Effector memory CD8-positive, alpha-beta T cell (primary cell): ENCODE measurements at regions not wholly inside any gene's neighbourhood (a gene's known extent, or its start where the extent isn't known, plus 50 kb on each side); places are given as distances from the start of the nearest gene placed in this dataset.
"Not testable (repeated sequence)": the region's sequence is repeated elsewhere in the genome, so short reads cannot be mapped to it uniquely, and the experiment has no call there.

Experiments used
- ATAC-seq: fragments of 150-1000 bp; cut with Tn5 transposase; replicated peaks from 2 replicates; pipeline ENCODE4 v1.10.0; 2021; ENCODE audit warnings: mild to moderate bottlenecking, moderate library complexity
- DNase-seq, 3 experiments: peaks; one replicate each; pipeline ENCODE4 v3.0.0; 2021
- H3K27ac Mint-ChIP-seq, 2 donors: one replicate each; pipeline ENCODE4 v1.8.0; 2022; ENCODE audit warnings: mild to moderate bottlenecking in 2 of 2, mixed read lengths in 2 of 2, moderate library complexity in 2 of 2
- H3K27me3 Mint-ChIP-seq, 2 donors: one replicate each; pipeline ENCODE4 v1.8.0; 2022; ENCODE audit warnings: mixed read lengths in 2 of 2
- H3K36me3 Mint-ChIP-seq: one replicate; pipeline ENCODE4 v1.8.0; 2022; ENCODE audit warnings: mild to moderate bottlenecking, moderate library complexity, mixed read lengths; ENCODE audit not compliant: insufficient read depth
- H3K4me1 Mint-ChIP-seq, 2 donors: one replicate each; pipeline ENCODE4 v1.8.0; 2022; ENCODE audit warnings: low read depth in 2 of 2, mixed read lengths in 2 of 2
- H3K4me3 Mint-ChIP-seq, 2 donors: one replicate each; pipeline ENCODE4 v1.8.0; 2022; ENCODE audit warnings: mild to moderate bottlenecking in 2 of 2, mixed read lengths in 2 of 2, moderate library complexity in 2 of 2
- H3K9me3 Mint-ChIP-seq, 2 donors: one replicate each; pipeline ENCODE4 v1.8.0; 2022; ENCODE audit warnings: mixed read lengths in 2 of 2

GRCh38 chr1:146645978-146646604 lies 292.0 kb upstream of the NBPF12 start:
- not testable (repeated sequence) for H3K27ac Mint-ChIP-seq, H3K4me1 Mint-ChIP-seq, H3K36me3 Mint-ChIP-seq, H3K9me3 Mint-ChIP-seq, H3K27me3 Mint-ChIP-seq, ATAC-seq, H3K4me3 Mint-ChIP-seq, DNase-seq

DNA sequence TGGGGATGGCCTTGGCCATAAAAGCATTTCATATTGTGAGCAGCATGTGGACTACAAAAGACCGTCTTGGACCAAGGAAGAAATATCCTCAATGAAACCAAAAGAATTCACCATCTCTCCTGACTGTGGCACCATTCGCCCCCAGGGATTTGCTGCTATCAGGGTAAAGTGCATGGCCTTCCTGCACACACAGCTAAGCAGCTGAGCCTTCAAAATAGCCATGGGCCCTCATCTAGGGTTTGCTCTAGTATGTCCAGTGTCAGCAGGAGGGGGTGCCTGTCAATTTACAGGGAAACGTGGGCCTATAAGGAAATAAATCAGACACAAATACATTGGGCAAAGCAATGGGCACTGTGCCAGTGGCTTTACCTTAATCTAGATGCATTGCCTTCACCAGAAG lies 296.6 kb upstream of the NBPF12 start:
- not testable (repeated sequence) for ATAC-seq, H3K36me3 Mint-ChIP-seq, H3K9me3 Mint-ChIP-seq, H3K4me1 Mint-ChIP-seq, H3K27ac Mint-ChIP-seq, DNase-seq, H3K4me3 Mint-ChIP-seq
- peaks cover 6 to 11% of the 10 kb centered on the region in 2 donors for H3K27me3 Mint-ChIP-seq

DNA sequence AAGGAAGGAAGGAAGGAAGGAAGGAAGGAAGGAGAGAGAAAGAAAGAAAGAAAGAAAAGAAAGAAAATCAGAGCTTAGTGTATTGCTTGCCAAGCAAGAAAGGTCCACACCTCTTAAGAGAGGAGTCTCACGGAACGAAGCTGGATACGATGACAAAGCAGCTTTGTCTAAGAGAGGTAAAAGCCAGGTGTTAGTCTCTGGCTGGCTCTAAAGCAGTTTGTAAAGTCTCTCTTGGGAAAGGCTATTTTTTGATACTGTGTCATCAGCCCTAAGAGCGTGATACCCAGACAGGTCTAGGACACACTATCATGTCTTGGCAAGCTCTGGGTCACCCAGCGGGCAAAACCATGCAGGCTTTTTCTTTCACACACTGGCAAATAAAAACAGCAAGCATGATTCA lies 297.5 kb upstream of the NBPF12 start:
- not testable (repeated sequence) for H3K4me3 Mint-ChIP-seq, H3K9me3 Mint-ChIP-seq, DNase-seq, H3K36me3 Mint-ChIP-seq, H3K27ac Mint-ChIP-seq, H3K4me1 Mint-ChIP-seq, ATAC-seq
- peaks cover 7 to 13% of the 10 kb centered on the region in 2 donors for H3K27me3 Mint-ChIP-seq

DNA sequence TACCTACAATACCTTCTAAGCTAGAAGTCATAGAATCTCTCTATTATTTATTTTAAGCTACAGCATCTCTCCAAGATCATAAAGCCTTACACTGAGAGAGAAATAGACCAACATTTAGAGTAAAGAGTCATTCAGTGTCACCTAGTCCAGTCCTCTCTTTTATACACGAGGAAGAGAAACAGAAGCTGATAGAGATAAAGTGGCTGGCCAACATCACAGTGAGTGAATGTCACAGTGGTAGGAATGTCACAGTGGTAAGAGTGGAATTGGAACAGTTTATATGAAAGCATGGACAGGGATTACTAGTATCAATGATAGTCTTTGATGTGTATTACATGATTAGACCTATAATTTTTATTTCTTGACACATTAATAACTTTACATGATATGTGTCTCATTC lies 307.8 kb upstream of the NBPF12 start:
- H3K36me3 Mint-ChIP-seq, ATAC-seq, H3K4me1 Mint-ChIP-seq, H3K4me3 Mint-ChIP-seq, H3K27ac Mint-ChIP-seq, DNase-seq, H3K9me3 Mint-ChIP-seq, H3K27me3 Mint-ChIP-seq: not testable (repeated sequence)

DNA sequence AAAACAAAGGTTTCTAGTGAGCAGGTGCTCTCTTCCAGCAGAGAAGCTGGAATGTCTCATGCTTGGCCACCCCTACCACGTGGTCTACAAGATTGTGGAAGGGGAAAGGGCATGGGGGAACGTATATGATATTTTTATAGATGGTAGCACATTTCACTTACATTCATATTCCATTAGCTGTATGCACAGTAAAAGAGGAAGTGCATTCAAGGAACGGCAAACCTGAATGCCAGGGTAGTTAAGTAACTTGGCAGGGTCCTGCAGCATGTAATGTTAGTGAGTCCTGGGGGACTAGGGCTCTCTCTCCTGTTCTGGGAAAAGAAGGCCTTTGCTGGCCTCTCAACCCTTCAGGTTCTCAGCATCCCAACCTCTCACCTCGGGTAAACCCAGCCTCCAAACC lies 319.5 kb upstream of the NBPF12 start:
- not testable (repeated sequence) for DNase-seq, H3K4me3 Mint-ChIP-seq, H3K27ac Mint-ChIP-seq, H3K36me3 Mint-ChIP-seq, ATAC-seq, H3K4me1 Mint-ChIP-seq, H3K9me3 Mint-ChIP-seq, H3K27me3 Mint-ChIP-seq

DNA sequence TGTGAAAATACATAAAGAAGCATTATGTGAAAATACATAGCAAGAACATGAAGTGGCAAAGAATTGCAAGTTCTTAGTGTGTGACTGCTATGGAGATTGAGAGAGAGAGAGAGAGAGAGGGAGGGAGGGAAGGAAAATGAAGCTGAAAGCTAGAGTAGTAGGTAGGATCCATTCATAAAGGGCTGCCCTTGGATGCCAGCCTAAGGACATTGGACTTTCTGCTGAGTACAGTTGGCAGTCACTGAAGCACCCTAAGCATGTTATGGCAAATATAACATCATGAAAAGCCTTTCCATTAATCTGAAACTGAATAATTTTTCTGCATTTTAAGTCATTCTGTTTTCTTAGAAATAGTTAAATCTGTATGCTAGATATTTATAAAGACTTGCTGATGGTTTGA lies 333.4 kb upstream of the NBPF12 start:
- H3K4me3 Mint-ChIP-seq, H3K27ac Mint-ChIP-seq, H3K36me3 Mint-ChIP-seq, H3K9me3 Mint-ChIP-seq, H3K4me1 Mint-ChIP-seq, ATAC-seq, DNase-seq: not testable (repeated sequence)
- peaks cover 7 to 13% of the 10 kb centered on the region in 2 donors for H3K27me3 Mint-ChIP-seq

DNA sequence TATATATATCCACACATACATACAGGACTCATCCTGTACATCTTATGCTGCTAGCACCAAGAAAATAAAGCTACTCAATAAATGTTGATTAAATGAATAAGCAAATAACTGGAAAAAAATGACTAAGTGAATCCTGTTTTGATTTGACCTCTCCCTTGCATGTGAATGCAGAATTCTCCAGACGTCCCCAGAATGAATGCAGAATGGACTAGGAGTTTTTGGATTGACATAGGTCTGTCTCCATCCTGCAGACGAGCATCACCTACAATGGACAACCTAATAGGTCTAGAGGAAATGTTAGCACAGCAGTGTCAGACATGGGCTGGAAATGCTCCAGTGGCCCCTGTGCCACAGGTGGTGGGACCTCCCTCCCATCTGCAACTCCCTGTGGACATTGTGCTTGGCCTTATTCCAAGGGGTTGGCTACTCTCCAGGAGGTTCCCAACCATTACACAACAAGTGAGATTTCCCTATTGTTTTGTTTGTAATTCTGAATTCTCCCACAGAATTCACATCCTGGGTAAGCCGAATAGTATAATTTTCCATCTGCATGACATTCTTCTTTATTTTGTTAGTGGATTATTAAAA lies 337.3 kb upstream of the NBPF12 start:
- not testable (repeated sequence) for H3K9me3 Mint-ChIP-seq, H3K4me3 Mint-ChIP-seq, H3K36me3 Mint-ChIP-seq, DNase-seq, H3K27ac Mint-ChIP-seq, H3K4me1 Mint-ChIP-seq, ATAC-seq
- peaks cover 7 to 13% of the 10 kb centered on the region in 2 donors for H3K27me3 Mint-ChIP-seq

DNA sequence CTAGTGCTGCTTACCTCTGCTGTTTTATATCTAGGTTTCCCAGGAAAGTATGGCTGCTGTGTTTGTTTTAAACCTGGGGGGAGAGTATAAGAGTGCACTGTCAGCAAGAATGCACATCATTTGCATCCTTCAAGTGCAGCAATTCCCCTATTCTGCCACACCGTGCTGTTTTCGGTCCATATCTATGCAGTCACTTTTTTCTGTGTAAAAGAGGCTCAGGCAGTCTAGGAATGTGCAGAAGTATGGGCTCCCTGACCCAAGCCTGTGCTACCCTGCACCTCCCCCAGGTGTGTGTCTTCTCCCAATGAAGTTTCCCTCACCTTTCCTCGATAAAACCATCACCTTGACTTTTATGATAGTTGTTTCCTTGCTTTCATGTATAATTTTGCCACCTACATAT lies 338.2 kb upstream of the NBPF12 start:
- not testable (repeated sequence) for H3K4me1 Mint-ChIP-seq, H3K27ac Mint-ChIP-seq, DNase-seq, H3K9me3 Mint-ChIP-seq, ATAC-seq, H3K4me3 Mint-ChIP-seq, H3K36me3 Mint-ChIP-seq
- peaks cover 7 to 13% of the 10 kb centered on the region in 2 donors for H3K27me3 Mint-ChIP-seq

- not testable (repeated sequence) for H3K36me3 Mint-ChIP-seq, ATAC-seq, DNase-seq, H3K4me1 Mint-ChIP-seq, H3K9me3 Mint-ChIP-seq, H3K4me3 Mint-ChIP-seq, H3K27ac Mint-ChIP-seq
- H3K27me3 Mint-ChIP-seq = peaks cover 5 to 17% of the 10 kb centered on the region in 2 donors
Observed at GRCh38 chr1:146581229-146581628, 352.4 kb upstream of the NOTCH2NLA start.

DNA sequence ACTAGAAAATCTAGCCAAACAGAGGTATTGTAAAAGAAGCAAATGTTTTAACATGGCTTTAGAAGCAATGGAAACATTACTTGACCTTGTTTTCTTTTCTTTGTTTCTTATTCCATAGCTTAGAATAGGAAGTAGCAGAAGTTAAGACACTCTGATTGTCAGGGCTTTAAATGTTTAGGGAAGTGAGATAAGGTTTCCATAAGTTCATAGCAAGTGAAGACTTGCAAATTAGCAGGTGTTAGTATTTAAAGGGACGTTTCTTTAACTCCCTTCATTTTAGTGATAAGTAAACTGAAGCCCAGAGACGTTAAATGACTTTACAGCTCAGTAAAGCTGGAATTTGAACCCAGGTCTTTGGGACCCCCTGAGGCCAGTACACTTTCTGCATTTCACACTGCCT lies 338.7 kb upstream of the NOTCH2NLA start:
- H3K27me3 Mint-ChIP-seq, H3K27ac Mint-ChIP-seq, H3K4me1 Mint-ChIP-seq, DNase-seq, H3K36me3 Mint-ChIP-seq, H3K9me3 Mint-ChIP-seq, H3K4me3 Mint-ChIP-seq, ATAC-seq: not testable (repeated sequence)

GRCh38 chr1:146558032-146558431 lies 329.2 kb upstream of the NOTCH2NLA start:
- H3K4me3 Mint-ChIP-seq, DNase-seq, H3K9me3 Mint-ChIP-seq, H3K27ac Mint-ChIP-seq, H3K4me1 Mint-ChIP-seq, H3K36me3 Mint-ChIP-seq, ATAC-seq, H3K27me3 Mint-ChIP-seq: not testable (repeated sequence)

GRCh38 chr1:146556405-146556804 lies 327.6 kb upstream of the NOTCH2NLA start:
- H3K27me3 Mint-ChIP-seq, DNase-seq, ATAC-seq, H3K4me3 Mint-ChIP-seq, H3K4me1 Mint-ChIP-seq, H3K9me3 Mint-ChIP-seq, H3K27ac Mint-ChIP-seq, H3K36me3 Mint-ChIP-seq: not testable (repeated sequence)

DNA sequence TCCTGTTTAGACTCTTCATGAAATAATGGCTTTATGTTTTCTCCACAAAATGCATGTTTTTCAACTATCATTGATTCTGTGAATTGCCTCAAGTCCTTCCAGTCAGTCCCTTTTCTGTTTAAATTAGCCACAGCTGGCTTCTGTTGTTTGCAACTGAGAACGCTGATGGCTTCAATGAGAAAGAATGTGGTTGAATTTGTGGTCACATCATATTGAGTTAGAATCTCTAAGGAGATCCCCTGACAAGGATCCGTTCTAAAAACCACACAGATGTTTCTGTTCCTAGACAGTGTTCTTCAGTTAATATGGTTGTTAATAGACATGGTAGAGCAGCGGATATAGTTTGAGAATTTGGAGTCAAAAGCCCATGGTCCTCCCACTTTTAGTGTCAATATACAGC lies 323.6 kb upstream of the NOTCH2NLA start:
- not testable (repeated sequence) for H3K36me3 Mint-ChIP-seq, H3K4me3 Mint-ChIP-seq, ATAC-seq, H3K27ac Mint-ChIP-seq, H3K27me3 Mint-ChIP-seq, H3K4me1 Mint-ChIP-seq, H3K9me3 Mint-ChIP-seq, DNase-seq

DNA sequence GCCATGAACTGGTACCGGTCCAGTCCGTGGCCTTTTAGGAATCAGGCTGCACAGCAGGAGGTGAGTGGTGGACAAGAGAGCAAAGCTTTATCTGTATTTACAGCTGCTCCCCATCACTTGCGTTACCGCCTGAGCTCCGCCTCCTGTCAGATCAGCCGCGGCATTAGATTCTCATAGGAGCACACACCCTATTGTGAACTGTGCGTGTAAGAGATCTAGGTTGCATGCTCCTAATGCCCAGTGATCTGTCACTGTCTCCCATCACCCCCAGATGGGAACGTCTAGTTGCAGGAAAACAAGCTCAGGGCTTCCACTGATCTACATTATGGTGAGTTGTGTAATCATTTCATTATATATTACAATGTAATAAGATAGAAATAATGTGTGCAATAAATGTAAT lies 319.9 kb upstream of the NOTCH2NLA start:
- H3K4me1 Mint-ChIP-seq = not testable (repeated sequence)

More for the DNA sequence above, 319.9 kb upstream of the NOTCH2NLA start:
- not testable (repeated sequence) for ATAC-seq, H3K9me3 Mint-ChIP-seq, H3K36me3 Mint-ChIP-seq, DNase-seq, H3K27ac Mint-ChIP-seq, H3K4me3 Mint-ChIP-seq
- peaks cover 11 to 21% of the 10 kb centered on the region in 2 donors for H3K27me3 Mint-ChIP-seq
